Posterior vena cava (tissue), 2 donors: ENCODE measurements at regions not wholly inside any gene's neighbourhood (a gene's known extent, or its start where the extent isn't known, plus 50 kb on each side); places are given as distances from the start of the nearest gene placed in this dataset.

Experiments
- DNase-seq: peaks from one replicate; pipeline ENCODE4 v3.0.0-alpha.2; 2020; ENCODE audit warnings: low spot score
- intact Hi-C, 2 donors: fragments of 100-400 bp; cut with DNase I; formaldehyde crosslinking; loops; one replicate each; pipeline versions ENCODE4 v1.14.1 to v1.14.2; 2022 to 2023
- donor health status: DM: yes; HTN: yes; CAD: no.
- donor health status: DM: yes; HTN: yes; CAD: no.

DNA sequence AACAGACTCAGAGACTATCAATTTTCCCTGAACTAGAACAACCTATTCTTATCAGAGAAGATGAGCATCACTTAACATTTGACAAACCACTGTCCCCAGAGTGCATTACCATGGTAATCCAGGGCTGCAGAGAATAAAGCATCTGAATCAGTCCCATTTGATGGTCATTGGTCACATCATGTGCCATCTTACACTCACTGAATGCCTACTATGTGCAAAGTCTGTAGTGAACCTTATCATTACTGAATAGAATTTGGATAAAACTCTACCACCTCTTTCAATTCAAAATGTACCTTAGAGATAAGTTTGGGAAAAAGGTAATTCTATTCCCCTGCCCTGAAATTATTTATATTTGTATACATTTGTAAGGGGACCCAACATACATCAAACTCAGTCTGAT lies 156.4 kb upstream of the TRPC7 start:
- DNase-seq: no peak
- intact Hi-C loops: no loop called here

DNA sequence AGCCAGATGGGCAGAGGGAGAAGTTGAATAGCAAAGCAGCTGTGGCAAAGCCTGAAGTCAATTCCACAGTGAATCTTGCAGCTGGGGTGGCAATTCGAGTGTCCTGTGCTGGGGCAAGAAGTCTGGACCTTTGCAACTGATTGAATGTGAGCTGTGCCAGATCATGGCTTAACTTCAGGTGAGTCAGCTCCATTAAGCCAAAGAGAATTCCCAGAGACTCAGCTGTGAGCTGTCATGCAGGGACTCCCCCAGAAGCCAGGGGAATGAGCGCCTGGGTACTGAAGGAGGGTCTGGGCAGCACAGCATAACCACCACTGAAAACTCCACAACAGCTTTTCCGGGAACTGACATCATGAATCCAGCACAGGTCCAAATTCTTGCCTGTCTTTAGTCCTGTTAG lies 153.5 kb upstream of the TRPC7 start:
- DNase-seq: no peak
- intact Hi-C loops: no loop called here

DNA sequence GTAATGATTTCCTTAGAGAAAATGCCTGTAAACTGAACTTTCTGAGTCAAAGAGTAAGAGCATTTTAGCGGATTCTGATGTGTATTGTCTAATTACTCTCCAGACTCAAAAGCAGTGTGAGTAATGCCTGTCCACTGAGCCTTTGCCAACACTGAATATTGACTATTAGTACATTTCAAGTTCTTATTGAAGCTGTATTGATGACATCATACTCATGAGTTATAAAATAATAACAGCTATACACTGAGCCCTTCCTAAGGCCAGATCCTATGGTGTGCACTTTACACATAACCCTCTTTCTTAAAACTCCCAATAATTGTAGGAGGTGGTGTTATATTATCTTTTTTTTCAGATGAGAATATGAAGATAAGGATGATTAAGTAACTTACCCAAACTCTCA lies 152.8 kb upstream of the TRPC7 start:
- intact Hi-C loops: no loop called here

GRCh38 chr5:136517755-136518154 lies 152.4 kb upstream of the TRPC7 start:
- intact Hi-C loops: no loop called here
- DNase-seq: no peak

More for the DNA sequence above, 152.8 kb upstream of the TRPC7 start:
- no peak for DNase-seq

- intact Hi-C loops: no loop called here
- DNase-seq: no peak
These were observed 151.3 kb upstream of the TRPC7 start for GRCh38 chr5:136516637-136517036.

DNA sequence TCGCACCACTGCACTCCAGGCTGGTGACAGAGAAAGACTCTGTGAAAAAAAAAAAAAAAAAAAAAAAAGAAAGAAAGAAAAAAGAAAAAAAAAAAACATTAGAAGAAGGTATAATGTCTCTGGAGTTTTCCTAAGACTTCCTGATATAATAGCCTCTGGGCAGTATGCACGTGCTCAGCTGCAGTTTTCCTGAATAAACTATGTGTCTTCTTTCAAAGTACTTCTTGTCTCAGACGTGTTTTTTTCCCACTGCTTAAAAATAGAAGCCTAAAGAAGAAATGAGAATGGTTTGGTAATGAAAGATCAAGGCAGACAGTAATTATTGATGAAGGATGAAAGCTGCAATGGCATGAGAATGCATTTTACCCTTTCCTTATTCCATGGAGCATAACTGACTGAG lies 148.1 kb upstream of the TRPC7 start:
- intact Hi-C loops: no loop called here

DNA sequence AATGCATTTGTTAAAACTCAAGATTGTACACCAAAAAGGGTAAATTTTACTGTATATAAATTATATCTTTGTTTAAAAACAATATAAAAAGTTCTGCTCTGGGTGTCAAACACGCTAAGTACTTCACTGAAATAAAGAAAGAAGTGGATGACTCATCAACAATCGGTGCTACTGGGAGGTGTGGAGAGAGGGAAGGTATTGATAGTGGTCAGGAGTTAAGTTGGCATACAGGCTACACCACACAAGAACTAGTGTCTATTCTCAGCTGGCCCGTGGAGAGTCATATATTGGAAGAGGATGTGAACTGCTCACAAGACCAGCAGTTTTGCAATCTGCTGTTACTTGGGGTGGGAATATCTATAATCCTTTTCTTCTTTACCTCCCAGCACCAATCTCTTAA lies 145.7 kb upstream of the TRPC7 start:
- DNase-seq: no peak
- intact Hi-C loops: no loop called here

More for the DNA sequence above, 148.1 kb upstream of the TRPC7 start:
- DNase-seq: no peak

DNA sequence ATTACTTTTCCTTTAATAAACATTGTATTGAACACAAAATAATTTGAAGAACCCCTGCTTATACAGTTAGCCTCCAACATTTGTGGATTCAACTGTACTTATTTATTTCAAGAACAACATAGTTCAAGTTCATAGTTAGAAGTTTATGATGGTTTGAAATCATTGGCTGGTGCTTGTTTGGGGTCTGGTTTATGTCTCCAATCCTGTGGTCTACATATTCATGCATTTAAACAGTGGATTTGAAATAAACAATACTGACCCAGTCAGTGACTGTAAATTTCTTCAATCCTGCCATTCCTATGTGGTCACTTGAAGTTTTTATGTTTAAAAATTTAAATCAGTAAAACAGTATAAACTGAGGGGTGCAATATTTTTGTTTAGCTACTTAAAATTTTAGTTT lies 145.1 kb upstream of the TRPC7 start:
- DNase-seq: no peak
- intact Hi-C loops: no loop called here

DNA sequence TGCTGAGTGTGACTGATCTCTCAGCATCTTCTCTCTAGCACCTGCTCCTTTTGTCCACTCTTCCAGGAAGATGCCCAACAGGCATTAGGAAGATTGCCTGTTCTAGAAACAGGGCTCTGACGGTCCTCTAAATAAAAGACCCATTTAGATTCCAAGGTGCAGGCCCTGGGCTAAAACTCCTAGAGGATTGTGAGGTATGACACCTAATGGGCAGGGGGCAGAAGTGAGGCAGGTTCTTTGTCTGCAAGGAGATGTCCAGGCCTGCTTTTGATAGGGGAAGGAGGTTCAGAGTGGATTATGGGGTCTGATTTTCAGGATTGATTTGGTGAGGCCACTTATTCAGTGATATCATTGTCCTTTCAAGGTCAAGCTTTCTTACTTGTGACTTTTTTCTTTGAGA lies 140.8 kb upstream of the TRPC7 start:
- DNase-seq: no peak
- intact Hi-C loops: no loop called here

DNA sequence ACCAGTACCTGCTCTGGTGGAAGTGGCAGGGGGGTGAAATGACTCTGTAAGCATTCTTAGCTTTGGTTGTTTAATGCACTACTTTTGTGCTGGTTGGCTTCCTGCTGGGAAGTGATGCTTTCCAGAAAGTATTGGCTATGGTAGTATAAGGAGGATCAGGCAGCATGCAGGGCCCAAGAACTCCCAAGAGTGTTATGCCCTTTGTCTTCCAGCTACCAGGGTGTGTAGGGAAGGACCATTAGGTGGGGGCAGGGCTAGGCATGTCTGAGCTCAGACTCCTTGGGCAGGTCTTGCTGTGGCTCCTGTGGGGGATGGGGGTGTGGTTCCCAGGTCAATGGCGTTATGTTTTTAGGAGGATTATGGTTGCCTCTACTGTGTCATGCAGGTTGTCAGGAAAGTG lies 135.8 kb upstream of the TRPC7 start:
- intact Hi-C loops: no loop called here
- DNase-seq: no peak

- intact Hi-C loops: no loop called here
- DNase-seq: no peak
These were observed 127.2 kb upstream of the TRPC7 start for GRCh38 chr5:136492587-136492986.

DNA sequence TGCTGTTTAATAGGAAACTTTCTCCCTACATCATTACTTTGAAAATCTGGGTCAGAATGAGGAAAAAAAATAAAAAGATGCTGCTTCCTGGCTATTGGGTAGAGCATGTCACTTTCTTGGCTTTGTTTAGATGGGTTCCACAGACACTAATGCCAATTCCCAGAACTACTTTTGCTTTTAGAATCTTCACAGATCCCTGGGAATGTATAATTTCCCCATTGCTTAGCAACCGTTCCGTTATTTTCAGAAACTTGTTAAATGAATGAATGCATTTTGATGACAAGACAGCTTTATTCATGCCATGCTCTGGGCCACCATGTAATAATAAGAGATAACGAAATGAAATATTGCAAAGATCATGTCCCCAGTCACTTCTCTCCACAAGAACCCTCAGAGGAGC lies 126.5 kb upstream of the TRPC7 start:
- intact Hi-C loops: no loop called here
- no peak for DNase-seq

DNA sequence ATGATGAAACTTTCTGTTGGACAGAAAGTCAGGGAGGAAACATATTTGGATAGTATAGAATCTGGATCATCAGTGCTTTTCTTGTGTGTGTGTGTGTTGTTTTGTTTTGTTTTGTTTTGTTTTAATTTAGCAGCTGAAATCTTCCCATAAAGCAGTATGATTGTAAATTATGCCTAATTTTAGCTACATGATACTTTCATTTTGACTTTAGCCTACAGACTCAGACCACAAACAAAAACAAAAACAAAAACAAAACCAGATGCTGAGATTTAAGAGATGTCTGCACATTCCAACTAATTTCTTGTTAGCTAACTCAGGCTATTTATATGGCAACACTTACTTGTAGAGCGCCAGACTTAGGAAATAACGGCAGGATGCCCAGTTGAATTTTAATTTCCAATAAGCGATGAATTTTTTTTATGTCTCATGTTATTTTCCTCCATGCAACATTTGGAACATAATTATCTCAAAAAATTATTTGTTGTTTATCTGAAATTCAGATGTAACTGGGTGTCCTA lies 119.5 kb upstream of the TRPC7 start:
- DNase-seq: no peak
- intact Hi-C loops: loop anchor here in 1 of 2 donors (5.0 kb wide), 1 partner anchor 208 kb away; no protein-coding TSS in a partner anchor

DNA sequence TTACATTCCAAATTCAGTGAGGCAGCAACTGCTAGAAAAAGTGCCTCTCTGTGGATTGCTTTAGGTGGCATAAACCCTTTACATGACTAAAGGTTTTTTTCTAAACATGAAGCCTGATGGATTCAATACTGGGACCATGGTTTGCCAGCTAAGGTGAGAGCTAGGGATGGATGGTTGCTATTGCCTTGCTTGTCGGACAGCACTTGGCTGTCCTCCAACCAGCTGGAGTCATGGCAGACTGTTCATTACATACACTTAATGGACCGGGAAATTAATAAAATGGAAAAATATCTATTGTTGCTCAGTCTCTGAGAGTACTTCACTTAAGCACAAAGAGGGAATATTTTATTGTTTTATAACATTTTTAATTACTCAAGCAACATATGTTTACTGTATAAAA lies 116.9 kb upstream of the TRPC7 start:
- intact Hi-C loops: loop anchor here in 1 of 2 donors (5.0 kb wide), 1 partner anchor 205 kb away; no protein-coding TSS in a partner anchor
- DNase-seq: no peak

DNA sequence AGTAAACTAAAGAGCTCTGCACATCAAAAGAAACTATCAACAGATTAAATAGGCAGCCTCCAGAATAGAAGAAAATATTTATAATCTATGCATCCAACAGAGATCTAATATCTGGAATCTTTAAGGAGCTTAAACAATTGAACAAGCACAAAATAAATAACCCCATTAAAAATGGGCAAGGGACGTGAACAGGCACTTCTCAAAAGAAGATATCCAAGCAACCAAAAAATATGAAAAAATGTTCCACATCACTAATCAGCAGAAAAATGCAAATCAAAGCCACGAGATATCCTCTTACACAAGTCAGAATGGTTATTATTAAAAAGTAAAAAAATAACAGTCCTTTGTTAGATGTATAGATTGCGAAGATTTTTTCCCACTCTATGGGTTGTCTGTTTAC lies 109.1 kb upstream of the TRPC7 start:
- intact Hi-C loops: no loop called here
- no peak for DNase-seq

DNA sequence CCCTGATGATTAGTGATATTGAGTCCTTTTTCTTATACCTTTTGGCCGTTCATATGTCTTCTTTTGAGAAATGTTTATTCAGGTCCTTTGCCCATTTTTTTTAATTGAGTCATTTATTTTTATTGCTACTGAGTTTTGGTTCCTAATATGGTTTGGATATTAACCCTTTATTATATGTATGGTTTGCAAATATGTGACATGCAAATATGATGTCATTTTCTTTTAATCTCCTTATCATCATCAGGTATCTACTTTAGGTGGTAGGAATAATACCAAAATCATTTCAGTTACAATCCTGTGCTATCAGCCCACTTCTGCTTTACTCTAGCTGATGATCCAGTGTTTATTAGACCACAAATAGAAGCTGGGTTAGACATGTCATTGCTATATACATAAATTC lies 102.3 kb upstream of the TRPC7 start:
- no peak for DNase-seq
- intact Hi-C loops: no loop called here

GRCh38 chr5:136466041-136466415 lies 100.7 kb upstream of the TRPC7 start:
- intact Hi-C loops: no loop called here
- no peak for DNase-seq

DNA sequence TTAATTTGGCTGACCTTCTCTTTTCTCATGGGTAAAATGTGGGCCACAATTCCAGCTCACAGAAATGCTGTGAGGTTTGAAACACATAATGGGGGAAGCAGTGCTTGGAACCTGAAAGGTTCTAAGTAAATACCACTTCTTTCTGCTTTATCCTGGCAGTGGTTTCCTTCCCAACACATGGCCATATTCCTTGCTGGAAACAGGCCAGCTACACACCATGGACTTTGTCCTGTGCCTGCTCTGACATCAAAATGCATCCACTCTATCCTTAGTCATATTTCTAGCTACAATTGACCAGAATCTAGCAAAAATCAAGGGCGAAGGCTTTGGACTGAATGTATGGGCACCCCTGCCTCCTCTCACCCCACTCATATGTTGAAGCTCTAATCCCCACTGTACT lies 93.1 kb upstream of the TRPC7 start:
- intact Hi-C loops: no loop called here
- DNase-seq: no peak

- intact Hi-C loops: no loop called here
- DNase-seq: no peak
These were observed 92.2 kb upstream of the TRPC7 start for GRCh38 chr5:136457390-136458013.

- intact Hi-C loops: no loop called here
- no peak for DNase-seq
These were observed 90.1 kb upstream of the TRPC7 start for GRCh38 chr5:136455409-136455808.

DNA sequence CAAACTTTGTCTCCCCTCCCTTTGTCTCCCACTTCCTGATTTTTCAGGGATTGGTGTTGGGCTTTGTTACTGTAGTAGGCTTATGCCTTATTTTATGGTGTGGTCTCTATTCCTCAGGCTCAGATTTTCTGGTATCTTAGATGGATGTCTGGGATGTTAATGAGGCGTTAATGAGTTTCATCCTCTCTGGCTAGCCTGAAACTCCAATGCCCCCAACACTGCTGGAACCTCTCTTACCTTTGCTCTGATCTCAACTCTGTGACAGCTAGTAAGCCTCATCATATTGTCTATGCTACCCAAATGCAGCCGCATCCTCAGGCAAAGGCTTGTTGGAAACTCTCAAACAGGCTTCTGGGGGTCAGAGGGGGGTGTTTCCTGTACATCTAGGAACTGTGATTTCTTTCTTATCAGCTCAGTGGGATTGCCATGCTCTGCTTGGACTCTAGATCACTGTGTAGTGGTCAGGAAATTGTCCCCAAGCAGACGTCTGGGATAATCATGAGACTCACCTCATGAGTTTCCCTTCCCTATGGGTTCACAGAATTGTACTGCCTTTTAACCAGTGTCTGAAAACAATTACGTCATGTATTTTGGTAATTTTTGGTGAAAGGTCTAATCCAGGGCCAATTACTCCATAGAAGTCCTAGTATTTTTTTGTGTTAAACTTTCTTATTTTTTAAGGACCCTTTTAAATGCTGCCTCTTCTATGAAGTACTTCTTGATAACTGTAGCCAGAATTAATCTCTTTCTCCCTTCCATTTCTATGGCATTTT lies 88.8 kb upstream of the TRPC7 start:
- DNase-seq: no peak
- intact Hi-C loops: no loop called here
